WTC11 (cell line): ENCODE measurements at regions not wholly inside any gene's neighbourhood (a gene's known extent, or its start where the extent isn't known, plus 50 kb on each side); places are given as distances from the start of the nearest gene placed in this dataset.

Source experiments
- ATAC-seq: fragments of 200-7000 bp; cut with Tn5 transposase; 2 replicates; pipeline ENCODE4 v1.10.0; 2021; ENCODE audit warnings: mild to moderate bottlenecking, moderate library complexity
- CTCF ChIA-PET: fragments of 300-600 bp; sonication (Branson Sonifier 250); formaldehyde crosslinking; loops from one replicate; lab custom pipeline; 2021; ENCODE audit warnings: antibody characterized with exemption; lab: Charles Lee
- POLR2A ChIA-PET: fragments of 350-600 bp; sonication (Branson Sonifier 250); formaldehyde crosslinking; loops from one replicate; lab custom pipeline; 2021; ENCODE audit warnings: antibody characterized with exemption; lab: Charles Lee
- DNase-seq: peaks from one replicate; pipeline ENCODE4 v3.0.0; 2021; ENCODE audit warnings: low spot score
- H3K27ac Mint-ChIP-seq: 2 replicates; pipeline ENCODE4 v1.8.0; 2021; ENCODE audit warnings: mixed read lengths
- H3K27me3 Mint-ChIP-seq: 2 replicates; pipeline ENCODE4 v1.8.0; 2021; ENCODE audit warnings: low read depth, mild to moderate bottlenecking, moderate library complexity, mixed read lengths
- H3K36me3 Mint-ChIP-seq: 2 replicates; pipeline ENCODE4 v1.8.0; 2021; ENCODE audit warnings: mixed read lengths
- H3K4me1 Mint-ChIP-seq: 2 replicates; pipeline ENCODE4 v1.8.0; 2022; ENCODE audit warnings: mixed read lengths
- H3K4me3 Mint-ChIP-seq: 2 replicates; pipeline ENCODE4 v1.8.0; 2021; ENCODE audit warnings: mild to moderate bottlenecking, moderate library complexity, mixed read lengths
- H3K9me3 Mint-ChIP-seq: 2 replicates; pipeline ENCODE4 v1.8.0; 2021; ENCODE audit warnings: mixed read lengths
- ATF1 ChIP-seq: sonication (generic); formaldehyde crosslinking; IDR thresholded peaks from 2 replicates; pipeline ENCODE4 v1.8.1; 2023; ENCODE audit warnings: mild to moderate bottlenecking, moderate library complexity, missing genetic modification reagents
- CBFB ChIP-seq: sonication (generic); formaldehyde crosslinking; IDR thresholded peaks from 2 replicates; pipeline ENCODE4 v1.8.1; 2022; ENCODE audit warnings: mild to moderate bottlenecking, low read depth, missing genetic modification reagents
- CREB1 ChIP-seq: sonication (generic); formaldehyde crosslinking; IDR thresholded peaks from 2 replicates; pipeline ENCODE4 v1.8.0; 2023; ENCODE audit warnings: mild to moderate bottlenecking, missing genetic modification reagents
- E2F5 ChIP-seq: sonication (generic); formaldehyde crosslinking; IDR thresholded peaks from 2 replicates; pipeline ENCODE4 v1.8.1; 2022; ENCODE audit warnings: mild to moderate bottlenecking, moderate library complexity, missing genetic modification reagents
- GTF2I ChIP-seq: fragments of 250-450 bp; sonication (Bioruptor Pico); conservative IDR thresholded peaks from 2 replicates; pipeline ENCODE4 v1.4.0; 2021; ENCODE audit warnings: mild to moderate bottlenecking
- JUN ChIP-seq: sonication (generic); formaldehyde crosslinking; IDR thresholded peaks from 2 replicates; pipeline ENCODE4 v1.8.0; 2023; ENCODE audit warnings: mild to moderate bottlenecking, missing genetic modification reagents
- NFATC4 ChIP-seq: fragments of 250-450 bp; sonication (Bioruptor Pico); IDR thresholded peaks from 2 replicates; pipeline ENCODE4 v1.9.0; 2021; ENCODE audit warnings: mild to moderate bottlenecking
- NR3C1 ChIP-seq: sonication (generic); formaldehyde crosslinking; conservative IDR thresholded peaks from 2 replicates; pipeline ENCODE4 v1.8.1; 2023; ENCODE audit warnings: low read depth, mild to moderate bottlenecking, missing genetic modification reagents
- OVOL2 ChIP-seq: fragments of 250-450 bp; sonication (Bioruptor Pico); IDR thresholded peaks from 2 replicates; pipeline ENCODE4 v1.9.0; 2021; ENCODE audit warnings: mild to moderate bottlenecking, borderline replicate concordance
- RELA ChIP-seq: sonication (generic); formaldehyde crosslinking; IDR thresholded peaks from 2 replicates; pipeline ENCODE4 v1.8.1; 2022; ENCODE audit warnings: missing genetic modification reagents, mild to moderate bottlenecking, borderline replicate concordance
- SOX15 ChIP-seq: fragments of 250-450 bp; sonication (Bioruptor Pico); IDR thresholded peaks from 2 replicates; pipeline ENCODE4 v1.9.0; 2021; ENCODE audit warnings: mild to moderate bottlenecking
- TEAD1 ChIP-seq: sonication (generic); formaldehyde crosslinking; IDR thresholded peaks from 2 replicates; pipeline ENCODE4 v1.8.0; 2022; ENCODE audit warnings: mild to moderate bottlenecking, missing genetic modification reagents
- USF1 ChIP-seq: sonication (generic); formaldehyde crosslinking; IDR thresholded peaks from 2 replicates; pipeline ENCODE4 v1.8.0; 2022; ENCODE audit warnings: mild to moderate bottlenecking, missing genetic modification reagents
- ZBTB21 ChIP-seq: sonication (generic); formaldehyde crosslinking; IDR thresholded peaks from 2 replicates; pipeline ENCODE4 v1.8.1; 2023; ENCODE audit warnings: mild to moderate bottlenecking, missing genetic modification reagents, borderline replicate concordance
- ZNF138 ChIP-seq: sonication (generic); formaldehyde crosslinking; conservative IDR thresholded peaks from 2 replicates; pipeline ENCODE4 v1.8.1; 2022; ENCODE audit warnings: mild to moderate bottlenecking, moderate library complexity, missing genetic modification reagents
- ZNF263 ChIP-seq: sonication (generic); formaldehyde crosslinking; IDR thresholded peaks from 2 replicates; pipeline ENCODE4 v1.8.1; 2022; ENCODE audit warnings: low read depth, mild to moderate bottlenecking, moderate library complexity, missing genetic modification reagents
- ZNF317 ChIP-seq: sonication (generic); formaldehyde crosslinking; IDR thresholded peaks from 2 replicates; pipeline ENCODE4 v1.8.1; 2023; ENCODE audit warnings: low read depth, mild to moderate bottlenecking, moderate library complexity, missing genetic modification reagents, borderline replicate concordance
- ZNF396 ChIP-seq: fragments of 250-450 bp; sonication (Bioruptor Pico); IDR thresholded peaks from 2 replicates; pipeline ENCODE4 v1.8.0; 2021; ENCODE audit warnings: mild to moderate bottlenecking, moderate library complexity, borderline replicate concordance
- ZNF671 ChIP-seq: fragments of 250-450 bp; sonication (Bioruptor Pico); IDR thresholded peaks from 2 replicates; pipeline ENCODE4 v1.8.0; 2021; ENCODE audit warnings: mild to moderate bottlenecking
- TF ChIP-seq, protein P1 (sequence below): sonication (generic); formaldehyde crosslinking; IDR thresholded peaks from 2 replicates; pipeline ENCODE4 v1.8.0; 2022; ENCODE audit warnings: missing genetic modification reagents
- TF ChIP-seq, protein P2 (sequence below): sonication (generic); formaldehyde crosslinking; IDR thresholded peaks from 2 replicates; pipeline ENCODE4 v1.8.0; 2022; ENCODE audit warnings: mild to moderate bottlenecking, missing genetic modification reagents

DNA sequence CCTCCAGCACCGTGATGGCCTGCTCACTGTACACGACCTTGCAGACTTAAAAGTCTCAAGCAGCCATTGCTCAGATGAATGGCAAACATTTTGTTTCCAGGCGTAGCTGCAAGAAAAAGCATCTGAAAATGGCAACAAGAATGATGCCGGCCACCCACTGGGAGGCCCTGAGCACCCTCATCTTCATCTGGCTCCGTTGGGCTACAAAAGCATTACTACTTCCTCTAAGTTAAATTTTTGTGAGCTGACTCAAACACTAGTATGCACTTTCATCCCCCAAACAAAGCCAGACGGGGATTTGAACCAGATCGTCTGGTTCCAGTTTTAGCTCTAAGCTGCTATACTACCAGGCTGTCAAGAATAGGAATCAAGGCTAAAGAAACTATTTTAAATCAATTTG, 116.6 kb upstream of the CDK1 start (continued):
- TF ChIP-seq, protein P1, sequence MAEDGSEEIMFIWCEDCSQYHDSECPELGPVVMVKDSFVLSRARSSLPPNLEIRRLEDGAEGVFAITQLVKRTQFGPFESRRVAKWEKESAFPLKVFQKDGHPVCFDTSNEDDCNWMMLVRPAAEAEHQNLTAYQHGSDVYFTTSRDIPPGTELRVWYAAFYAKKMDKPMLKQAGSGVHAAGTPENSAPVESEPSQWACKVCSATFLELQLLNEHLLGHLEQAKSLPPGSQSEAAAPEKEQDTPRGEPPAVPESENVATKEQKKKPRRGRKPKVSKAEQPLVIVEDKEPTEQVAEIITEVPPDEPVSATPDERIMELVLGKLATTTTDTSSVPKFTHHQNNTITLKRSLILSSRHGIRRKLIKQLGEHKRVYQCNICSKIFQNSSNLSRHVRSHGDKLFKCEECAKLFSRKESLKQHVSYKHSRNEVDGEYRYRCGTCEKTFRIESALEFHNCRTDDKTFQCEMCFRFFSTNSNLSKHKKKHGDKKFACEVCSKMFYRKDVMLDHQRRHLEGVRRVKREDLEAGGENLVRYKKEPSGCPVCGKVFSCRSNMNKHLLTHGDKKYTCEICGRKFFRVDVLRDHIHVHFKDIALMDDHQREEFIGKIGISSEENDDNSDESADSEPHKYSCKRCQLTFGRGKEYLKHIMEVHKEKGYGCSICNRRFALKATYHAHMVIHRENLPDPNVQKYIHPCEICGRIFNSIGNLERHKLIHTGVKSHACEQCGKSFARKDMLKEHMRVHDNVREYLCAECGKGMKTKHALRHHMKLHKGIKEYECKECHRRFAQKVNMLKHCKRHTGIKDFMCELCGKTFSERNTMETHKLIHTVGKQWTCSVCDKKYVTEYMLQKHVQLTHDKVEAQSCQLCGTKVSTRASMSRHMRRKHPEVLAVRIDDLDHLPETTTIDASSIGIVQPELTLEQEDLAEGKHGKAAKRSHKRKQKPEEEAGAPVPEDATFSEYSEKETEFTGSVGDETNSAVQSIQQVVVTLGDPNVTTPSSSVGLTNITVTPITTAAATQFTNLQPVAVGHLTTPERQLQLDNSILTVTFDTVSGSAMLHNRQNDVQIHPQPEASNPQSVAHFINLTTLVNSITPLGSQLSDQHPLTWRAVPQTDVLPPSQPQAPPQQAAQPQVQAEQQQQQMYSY (CRISPR knock-in tag): no peak
- TF ChIP-seq NR3C1 (CRISPR knock-in tag): no peak
- TF ChIP-seq OVOL2 (CRISPR knock-in tag): no peak
- TF ChIP-seq JUN (CRISPR knock-in tag): no peak
- TF ChIP-seq ZNF263 (CRISPR knock-in tag): no peak
- no peak for TF ChIP-seq NFATC4 (CRISPR knock-in tag)
- TF ChIP-seq ZNF138 (CRISPR knock-in tag): no peak
- TF ChIP-seq E2F5 (CRISPR knock-in tag): no peak
- TF ChIP-seq CREB1 (CRISPR knock-in tag): no peak
- TF ChIP-seq GTF2I (CRISPR knock-in tag): no peak
- TF ChIP-seq, all 79 proteins: peak for 0

DNA sequence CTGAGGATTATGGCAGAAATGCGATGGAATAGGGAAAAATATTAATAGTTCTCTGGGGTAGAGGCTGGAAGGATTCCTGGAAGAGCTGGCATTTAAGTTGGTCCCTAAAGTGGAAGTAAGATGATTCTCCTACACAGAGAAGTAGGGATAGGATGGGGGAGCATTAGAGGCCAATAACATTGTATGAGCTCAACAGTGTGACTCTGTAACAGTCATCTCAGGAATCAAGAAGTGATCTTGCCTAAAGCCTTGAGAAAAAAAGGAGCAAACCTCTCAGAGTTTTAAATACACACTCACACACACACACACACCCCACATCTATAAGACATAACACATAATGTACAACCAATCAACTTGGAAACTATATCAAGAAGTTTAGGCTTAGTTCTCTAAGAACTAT, 117.7 kb upstream of the CDK1 start:
- H3K27ac Mint-ChIP-seq: no peak overlapping the region; the same call in 1 of the 2 replicates
- CTCF ChIA-PET: no interaction called here
- no peak for TF ChIP-seq CBFB (CRISPR knock-in tag)
- TF ChIP-seq ZNF317 (CRISPR knock-in tag): no peak
- TF ChIP-seq ZNF671: no peak
- TF ChIP-seq ATF1 (CRISPR knock-in tag): no peak
- TF ChIP-seq, all 79 proteins: peak for 0
- Mint-ChIP-seq H3K4me1 (peaks cover 49% of the 10 kb centered on the region), H3K27me3 (no peaks in the 10 kb centered on the region), H3K4me3 (no peak overlapping the region), H3K36me3 (0 out of 2 replicates have a peak, but pooled peaks cover 2% of the 10 kb centered on the region), H3K9me3 (peaks cover 14% of the 10 kb centered on the region)
- POLR2A ChIA-PET: interaction anchor here (1.2 kb wide), 1 partner anchor 10 kb away, joined by 3 read pairs; no protein-coding TSS in a partner anchor
- DNase-seq (no peak), ATAC-seq (no peak)

- H3K27me3 Mint-ChIP-seq: no peaks in the 10 kb centered on the region
- peaks cover 30% of the 10 kb centered on the region for H3K4me1 Mint-ChIP-seq
- ChIA-PET CTCF (no interaction called here), POLR2A (no interaction called here)
- ATAC-seq (no peak), DNase-seq (no peak)
- no peak overlapping the region for H3K27ac Mint-ChIP-seq
- H3K9me3 Mint-ChIP-seq: peaks cover 19% of the 10 kb centered on the region
- H3K4me3 Mint-ChIP-seq: no peak overlapping the region
- TF ChIP-seq SOX15 (CRISPR knock-in tag) (no peak), TEAD1 (CRISPR knock-in tag) (no peak)
- TF ChIP-seq, all 79 proteins: peak for 0
- 0 out of 2 replicates have a peak, but pooled peaks cover 2% of the 10 kb centered on the region for H3K36me3 Mint-ChIP-seq
Observed at GRCh38 chr10:60654813-60655464, 123.3 kb upstream of the CDK1 start.

DNA sequence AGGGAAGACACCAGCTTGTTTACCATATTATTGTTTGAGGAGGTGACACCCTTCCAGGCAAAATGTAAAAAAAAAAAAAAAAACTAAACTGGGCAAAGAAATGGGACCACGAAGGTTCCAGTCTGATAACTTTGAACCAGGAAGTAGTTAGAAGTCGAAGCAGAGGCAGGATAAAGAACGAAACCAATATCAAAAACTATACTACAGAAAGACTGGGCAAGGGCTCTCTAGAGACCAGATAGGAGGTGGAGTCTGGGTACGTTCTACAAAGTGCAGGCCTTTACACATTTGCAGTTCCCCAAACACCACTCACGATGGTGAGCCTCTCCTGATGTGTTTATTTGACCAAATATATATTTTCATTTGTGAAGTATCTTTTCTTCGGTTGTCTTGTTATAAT, 125.7 kb upstream of the CDK1 start:
- Mint-ChIP-seq H3K4me3 (no peak overlapping the region), H3K27ac (no peak overlapping the region), H3K27me3 (no peaks in the 10 kb centered on the region), H3K4me1 (peaks cover 40% of the 10 kb centered on the region), H3K36me3 (no peaks in the 10 kb centered on the region), H3K9me3 (0 out of 2 replicates have a peak, but pooled peaks cover 5% of the 10 kb centered on the region)
- no peak for DNase-seq
- no peak for ATAC-seq
- ChIA-PET CTCF (interaction anchor here (0.7 kb wide), 1 partner anchor 116 kb away, joined by 3 read pairs; no protein-coding TSS in a partner anchor), POLR2A (interaction anchor here (0.6 kb wide), 1 partner anchor 30 kb away, joined by 4 read pairs; no protein-coding TSS in a partner anchor)
- TF ChIP-seq, protein P2, sequence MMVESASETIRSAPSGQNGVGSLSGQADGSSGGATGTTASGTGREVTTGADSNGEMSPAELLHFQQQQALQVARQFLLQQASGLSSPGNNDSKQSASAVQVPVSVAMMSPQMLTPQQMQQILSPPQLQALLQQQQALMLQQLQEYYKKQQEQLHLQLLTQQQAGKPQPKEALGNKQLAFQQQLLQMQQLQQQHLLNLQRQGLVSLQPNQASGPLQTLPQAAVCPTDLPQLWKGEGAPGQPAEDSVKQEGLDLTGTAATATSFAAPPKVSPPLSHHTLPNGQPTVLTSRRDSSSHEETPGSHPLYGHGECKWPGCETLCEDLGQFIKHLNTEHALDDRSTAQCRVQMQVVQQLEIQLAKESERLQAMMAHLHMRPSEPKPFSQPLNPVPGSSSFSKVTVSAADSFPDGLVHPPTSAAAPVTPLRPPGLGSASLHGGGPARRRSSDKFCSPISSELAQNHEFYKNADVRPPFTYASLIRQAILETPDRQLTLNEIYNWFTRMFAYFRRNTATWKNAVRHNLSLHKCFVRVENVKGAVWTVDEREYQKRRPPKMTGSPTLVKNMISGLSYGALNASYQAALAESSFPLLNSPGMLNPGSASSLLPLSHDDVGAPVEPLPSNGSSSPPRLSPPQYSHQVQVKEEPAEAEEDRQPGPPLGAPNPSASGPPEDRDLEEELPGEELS (CRISPR knock-in tag): no peak
- TF ChIP-seq ZBTB21 (CRISPR knock-in tag) (no peak), ZNF396 (CRISPR knock-in tag) (no peak), USF1 (CRISPR knock-in tag) (no peak), ZNF317 (CRISPR knock-in tag) (no peak), RELA (CRISPR knock-in tag) (no peak)
